ENCODE measurements at regions not wholly inside any gene's neighbourhood (a gene's known extent, or its start where the extent isn't known, plus 50 kb on each side); places are given as distances from the start of the nearest gene placed in this dataset.

GRCh38 chr11:82225930-82226329 lies 507.7 kb downstream of the FAM181B start:
- Histone ChIP-seq H4K8ac (ENCODE audit: low read depth in 2 of 2, low read length in 2 of 2) (no peak overlapping the region), H3K18ac (ENCODE audit: low read depth, low read length) (no peak overlapping the region), H3K27ac (ENCODE audit: insufficient read depth, low read length) (no peak overlapping the region), H2AK5ac (ENCODE audit: low read depth, low read length) (no peak overlapping the region), H2AK9ac (replicated peaks; ENCODE audit: low read depth, low read length, poor library complexity) (no peak overlapping the region), H2AFZ (replicated peaks; ENCODE audit: low read length, poor library complexity) (no peak overlapping the region), H3K23ac (ENCODE audit: low read depth, low read length) (no peak overlapping the region), H3K4me3 (ENCODE audit: insufficient read depth, low read depth, low read length) (no peak overlapping the region), H4K5ac (ENCODE audit: low read depth, low read length) (no peak overlapping the region), H3K14ac (replicated peaks; ENCODE audit: low read depth, low read length) (no peak overlapping the region), H4K20me1 (ENCODE audit: insufficient read depth, low read length) (no peaks in the 10 kb centered on the region), H2BK20ac (ENCODE audit: low read depth, low read length) (no peak overlapping the region), H3K36me3 (ENCODE audit: control insufficient read depth, insufficient read depth, low read length) (no peaks in the 10 kb centered on the region), H3K9ac (ENCODE audit: low read depth, low read length) (no peak overlapping the region), H2BK5ac (ENCODE audit: low read depth, low read length, poor library complexity, severe bottlenecking) (no peak overlapping the region), H4K91ac (ENCODE audit: insufficient read depth, low read depth, low read length) (no peak overlapping the region), H2BK120ac (ENCODE audit: low read depth, low read length) (no peak overlapping the region), H3K4ac (ENCODE audit: low read depth, low read length) (no peak overlapping the region), H3K9me3 (ENCODE audit: control insufficient read depth, insufficient read depth, low read length) (no peaks in the 10 kb centered on the region), H3K9me1 (ENCODE audit: insufficient read depth, low read length) (no peaks in the 10 kb centered on the region), H3K79me1 (ENCODE audit: low read depth in 1 of 2, low read length in 2 of 2) (no peaks in the 10 kb centered on the region), H3K27me3 (ENCODE audit: control insufficient read depth, insufficient read depth, low read length) (no peaks in the 10 kb centered on the region), H3K4me2 (ENCODE audit: low read depth, low read length) (no peak overlapping the region), H3K4me1 (ENCODE audit: control insufficient read depth, insufficient read depth, low read length) (no peaks in the 10 kb centered on the region), H3K56ac (ENCODE audit: extremely low read depth, insufficient read depth, low read length) (no peak overlapping the region), H2BK15ac (ENCODE audit: low read depth, low read length) (no peak overlapping the region)
- CTCF ChIA-PET, result no interaction called here
- DNase-seq (no peak), ATAC-seq (ENCODE audit: low read depth) (no peak)
- dilution Hi-C loops (cut with HindIII; ENCODE audit: low sequenced_read_pairs, unreplicated experiment) (no loop called here), intact Hi-C loops (cut with micrococcal nuclease) (no loop called here), in situ Hi-C loops (cut with MboI; ENCODE audit: low sequenced_read_pairs) (no loop called here)
- POLR2A ChIA-PET (ENCODE audit: unreplicated experiment), result no interaction called here
- no TSS peak for BruUV-seq (replicated peaks)
- WGBS, 2 experiments (ENCODE audit: extremely low coverage in 2 of 2, insufficient read length in 1 of 2), result no CpG with 5 or more reads among the region's 2 CpGs
- TF ChIP-seq FOS (IDR thresholded peaks at IDR 0.05; ENCODE audit: low read depth, low read length) (no peak), MAFK (IDR thresholded peaks at IDR 0.05; ENCODE audit: low read depth, low read length) (no peak), ELK1 (IDR thresholded peaks at IDR 0.05; ENCODE audit: borderline replicate concordance, low read depth, low read length) (no peak), NFE2L2 (IDR thresholded peaks at IDR 0.05; ENCODE audit: low read depth, low read length) (no peak), MXI1 (IDR thresholded peaks at IDR 0.05; ENCODE audit: borderline replicate concordance, low read depth, low read length) (no peak), RCOR1 (IDR thresholded peaks at IDR 0.05; ENCODE audit: insufficient replicate concordance, low read length) (no peak), RFX5 (IDR thresholded peaks at IDR 0.05; ENCODE audit: low read depth, low read length) (no peak), POLR2A (IDR thresholded peaks at IDR 0.05; ENCODE audit: low read depth, low read length) (no peak), MAZ (IDR thresholded peaks at IDR 0.05; ENCODE audit: borderline replicate concordance, low read depth, low read length) (no peak), CTCF (conservative IDR thresholded peaks at IDR 0.05; ENCODE audit: low read depth, low read length) (no peak), SMC3 (IDR thresholded peaks at IDR 0.05; ENCODE audit: low read depth, low read length) (no peak)
